Calu3 (cell line): ENCODE measurements at regions not wholly inside any gene's neighbourhood (a gene's known extent, or its start where the extent isn't known, plus 50 kb on each side); places are given as distances from the start of the nearest gene placed in this dataset.

Source experiments
- BruUV-seq: library from RNA; stranded (reverse); fragments of 400-500 nt; replicated peaks from 2 replicates; lab custom pipeline; 2021; lab: Mats Ljungman, UMichigan
- CTCF ChIA-PET: fragments of 300-600 bp; sonication (Branson Sonifier 250); formaldehyde crosslinking; loops from one replicate; lab custom pipeline; 2022; ENCODE audit warnings: antibody characterized with exemption; lab: Charles Lee
- DNase-seq: peaks from one replicate; pipeline ENCODE4 v3.0.0; 2022
- H3K27ac Mint-ChIP-seq: one replicate; pipeline ENCODE4 v1.8.0; 2022; ENCODE audit warnings: mixed read lengths; ENCODE audit not compliant: unreplicated experiment
- H3K27me3 Mint-ChIP-seq: one replicate; pipeline ENCODE4 v1.8.0; 2022; ENCODE audit warnings: mixed read lengths; ENCODE audit not compliant: unreplicated experiment
- H3K36me3 Mint-ChIP-seq: one replicate; pipeline ENCODE4 v1.8.0; 2022; ENCODE audit warnings: mild to moderate bottlenecking, moderate library complexity, mixed read lengths; ENCODE audit not compliant: insufficient read depth, unreplicated experiment
- H3K4me1 Mint-ChIP-seq: one replicate; pipeline ENCODE4 v1.8.0; 2022; ENCODE audit warnings: mild to moderate bottlenecking, low read depth, mixed read lengths; ENCODE audit not compliant: unreplicated experiment
- H3K4me3 Mint-ChIP-seq: one replicate; pipeline ENCODE4 v1.8.0; 2022; ENCODE audit warnings: mild to moderate bottlenecking, low read depth, moderate library complexity, mixed read lengths; ENCODE audit not compliant: unreplicated experiment
- H3K9me3 Mint-ChIP-seq: one replicate; pipeline ENCODE4 v1.8.0; 2022; ENCODE audit warnings: low read depth, mixed read lengths; ENCODE audit not compliant: unreplicated experiment
- intact Hi-C: fragments of 100-400 bp; cut with micrococcal nuclease; formaldehyde crosslinking; loops from one replicate; pipeline ENCODE4 v1.10.0; 2022; ENCODE audit not compliant: unreplicated experiment
- TF ChIP-seq, protein P1 (sequence below): fragments of 200-600 bp; IDR thresholded peaks from one replicate; pipeline ENCODE4 v1.8.0; 2022; ENCODE audit warnings: antibody characterized with exemption; ENCODE audit not compliant: unreplicated experiment

DNA sequence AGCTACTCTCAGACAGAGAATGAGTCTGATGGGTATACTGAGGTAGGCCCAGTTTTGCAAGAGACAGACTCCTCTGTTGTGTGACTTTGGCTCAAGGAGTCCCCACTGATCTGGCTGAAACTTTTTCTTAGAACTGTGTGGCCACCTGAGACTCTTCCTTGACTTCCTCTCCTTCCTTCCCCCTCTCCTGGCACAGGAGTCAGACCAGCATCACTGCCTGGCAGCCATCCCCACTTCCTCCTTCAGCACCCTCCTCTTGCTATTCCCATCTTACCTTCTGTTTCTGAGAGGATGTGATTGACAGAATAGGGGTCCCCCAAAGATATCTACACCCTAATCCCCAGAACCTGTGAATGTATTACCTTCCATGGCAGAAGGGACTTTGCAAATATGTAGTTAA, 351.1 kb downstream of the MN1 start:
- TF ChIP-seq, protein P1, sequence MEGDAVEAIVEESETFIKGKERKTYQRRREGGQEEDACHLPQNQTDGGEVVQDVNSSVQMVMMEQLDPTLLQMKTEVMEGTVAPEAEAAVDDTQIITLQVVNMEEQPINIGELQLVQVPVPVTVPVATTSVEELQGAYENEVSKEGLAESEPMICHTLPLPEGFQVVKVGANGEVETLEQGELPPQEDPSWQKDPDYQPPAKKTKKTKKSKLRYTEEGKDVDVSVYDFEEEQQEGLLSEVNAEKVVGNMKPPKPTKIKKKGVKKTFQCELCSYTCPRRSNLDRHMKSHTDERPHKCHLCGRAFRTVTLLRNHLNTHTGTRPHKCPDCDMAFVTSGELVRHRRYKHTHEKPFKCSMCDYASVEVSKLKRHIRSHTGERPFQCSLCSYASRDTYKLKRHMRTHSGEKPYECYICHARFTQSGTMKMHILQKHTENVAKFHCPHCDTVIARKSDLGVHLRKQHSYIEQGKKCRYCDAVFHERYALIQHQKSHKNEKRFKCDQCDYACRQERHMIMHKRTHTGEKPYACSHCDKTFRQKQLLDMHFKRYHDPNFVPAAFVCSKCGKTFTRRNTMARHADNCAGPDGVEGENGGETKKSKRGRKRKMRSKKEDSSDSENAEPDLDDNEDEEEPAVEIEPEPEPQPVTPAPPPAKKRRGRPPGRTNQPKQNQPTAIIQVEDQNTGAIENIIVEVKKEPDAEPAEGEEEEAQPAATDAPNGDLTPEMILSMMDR: no peak
- peaks cover 37% of the 10 kb centered on the region for H3K27me3 Mint-ChIP-seq
- BruUV-seq: no TSS peak
- no peak overlapping the region for H3K4me3 Mint-ChIP-seq
- intact Hi-C loops: no loop called here
- peaks cover 8% of the 10 kb centered on the region for H3K4me1 Mint-ChIP-seq
- CTCF ChIA-PET: no interaction called here
- H3K9me3 Mint-ChIP-seq: no peaks in the 10 kb centered on the region
- no peak overlapping the region for H3K27ac Mint-ChIP-seq
- no peaks in the 10 kb centered on the region for H3K36me3 Mint-ChIP-seq
- no peak for DNase-seq

DNA sequence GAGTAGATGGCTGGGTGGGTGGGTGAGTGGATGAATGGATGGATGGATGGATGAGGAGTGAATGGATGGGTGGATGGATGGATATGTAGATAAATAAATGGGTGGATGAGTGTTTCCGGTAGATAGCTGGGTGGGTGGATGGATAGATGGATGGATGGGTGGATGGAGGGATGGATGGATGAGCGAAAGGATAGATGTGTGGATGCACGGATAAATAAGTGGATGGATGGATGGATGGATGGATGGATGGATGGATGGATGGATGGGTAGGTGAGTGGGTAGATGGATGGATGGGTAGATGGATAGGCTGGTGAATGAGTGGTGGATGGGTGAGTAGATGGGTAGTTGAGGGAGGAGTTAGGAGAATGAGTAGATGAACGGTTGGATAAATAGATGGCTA, 349.3 kb downstream of the MN1 start:
- Mint-ChIP-seq H3K4me3 (no peak overlapping the region), H3K36me3 (no peaks in the 10 kb centered on the region), H3K4me1 (peaks cover 15% of the 10 kb centered on the region), H3K27me3 (peaks cover 38% of the 10 kb centered on the region), H3K27ac (no peak overlapping the region), H3K9me3 (no peaks in the 10 kb centered on the region)
- CTCF ChIA-PET: no interaction called here
- intact Hi-C loops: no loop called here
- BruUV-seq: no TSS peak
- TF ChIP-seq, protein P1: no peak
- no peak for DNase-seq

DNA sequence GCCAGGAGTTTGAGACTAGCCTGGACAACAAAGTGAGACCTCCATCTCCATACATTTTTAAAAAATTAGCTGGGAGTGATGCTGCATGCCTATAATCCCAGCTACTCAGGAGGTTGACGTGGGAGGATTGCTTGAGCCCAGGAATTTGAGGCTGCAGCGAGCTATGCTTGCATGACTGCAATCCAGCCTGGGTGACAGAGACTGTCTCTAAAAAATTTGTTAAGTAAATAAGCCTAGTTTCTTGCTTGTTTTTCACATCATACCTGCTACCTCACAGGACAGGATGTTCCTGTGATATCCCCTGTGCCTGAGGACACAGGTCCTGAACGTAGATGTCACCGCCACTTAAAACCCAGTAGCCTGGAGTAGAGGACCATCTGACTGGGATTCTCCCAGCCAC, 348.6 kb downstream of the MN1 start:
- H3K4me1 Mint-ChIP-seq: peaks cover 15% of the 10 kb centered on the region
- H3K9me3 Mint-ChIP-seq: no peaks in the 10 kb centered on the region
- H3K36me3 Mint-ChIP-seq: no peaks in the 10 kb centered on the region
- no TSS peak for BruUV-seq
- peaks cover 38% of the 10 kb centered on the region for H3K27me3 Mint-ChIP-seq
- H3K27ac Mint-ChIP-seq: no peak overlapping the region
- intact Hi-C loops: no loop called here
- no peak for DNase-seq
- H3K4me3 Mint-ChIP-seq: no peak overlapping the region
- TF ChIP-seq, protein P1: no peak
- CTCF ChIA-PET: no interaction called here

DNA sequence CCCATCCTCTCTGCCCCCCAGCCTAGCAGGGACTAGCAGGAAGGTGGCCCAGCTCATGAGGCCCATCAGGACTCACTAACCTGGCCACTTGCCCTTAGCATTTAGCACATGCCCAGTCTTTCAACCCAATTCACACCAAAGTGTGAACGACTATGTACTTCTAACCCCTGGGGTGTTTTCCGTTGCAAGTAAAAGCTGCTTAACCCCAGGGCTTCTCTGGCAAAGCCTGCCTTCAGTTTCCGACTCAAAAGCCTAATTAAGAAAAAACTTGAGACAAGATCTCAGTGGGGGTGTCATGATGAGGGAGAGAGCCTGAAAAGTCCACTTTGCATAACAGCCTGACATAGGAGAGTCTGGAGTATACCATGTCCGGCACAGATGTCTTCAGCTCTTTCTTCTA, 347.8 kb downstream of the MN1 start:
- no peaks in the 10 kb centered on the region for H3K36me3 Mint-ChIP-seq
- H3K9me3 Mint-ChIP-seq: no peaks in the 10 kb centered on the region
- TF ChIP-seq, protein P1: no peak
- CTCF ChIA-PET: no interaction called here
- H3K4me3 Mint-ChIP-seq: no peak overlapping the region
- DNase-seq: no peak
- no peak overlapping the region for H3K27ac Mint-ChIP-seq
- H3K4me1 Mint-ChIP-seq: peaks cover 15% of the 10 kb centered on the region
- peaks cover 38% of the 10 kb centered on the region for H3K27me3 Mint-ChIP-seq
- intact Hi-C loops: no loop called here
- no TSS peak for BruUV-seq
